ENCODE measurements at regions not wholly inside any gene's neighbourhood (a gene's known extent, or its start where the extent isn't known, plus 50 kb on each side); places are given as distances from the start of the nearest gene placed in this dataset.

DNA sequence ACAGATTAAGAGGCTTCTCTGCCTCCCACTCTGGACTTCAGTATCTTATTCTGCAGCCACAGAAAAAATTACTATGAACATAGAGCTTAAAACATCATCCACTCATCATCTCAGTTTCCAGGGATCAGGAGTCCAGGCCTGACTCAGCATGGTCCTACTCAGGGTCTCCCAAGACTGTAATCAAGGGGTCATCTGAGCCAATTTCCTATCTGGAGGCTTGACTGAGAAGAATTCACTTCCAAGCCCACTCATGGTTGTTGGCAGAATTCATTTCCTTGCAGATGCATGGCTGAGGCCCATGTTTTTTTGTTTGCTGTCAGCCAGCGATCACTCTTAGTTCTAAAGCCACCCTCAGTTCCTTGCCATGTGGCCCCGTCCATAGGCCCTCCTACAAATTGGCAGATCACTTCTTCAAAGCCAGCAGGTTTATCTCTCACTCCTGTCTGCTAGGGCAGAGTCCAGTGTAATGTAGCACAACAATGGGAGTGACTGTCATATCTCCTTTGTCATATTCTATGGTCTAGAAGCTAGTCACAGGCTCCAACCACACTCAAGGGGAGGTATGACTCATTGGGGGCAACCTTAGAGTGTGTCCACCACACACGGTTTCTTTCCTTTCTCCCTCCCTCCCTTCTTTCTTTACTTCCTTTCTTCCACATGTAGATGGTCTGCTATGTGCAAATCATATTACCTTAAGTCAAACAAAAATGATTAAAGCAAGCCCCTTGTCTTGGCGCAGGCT, 251.6 kb downstream of the QDPR start:
- TF ChIP-seq, protein P1, sequence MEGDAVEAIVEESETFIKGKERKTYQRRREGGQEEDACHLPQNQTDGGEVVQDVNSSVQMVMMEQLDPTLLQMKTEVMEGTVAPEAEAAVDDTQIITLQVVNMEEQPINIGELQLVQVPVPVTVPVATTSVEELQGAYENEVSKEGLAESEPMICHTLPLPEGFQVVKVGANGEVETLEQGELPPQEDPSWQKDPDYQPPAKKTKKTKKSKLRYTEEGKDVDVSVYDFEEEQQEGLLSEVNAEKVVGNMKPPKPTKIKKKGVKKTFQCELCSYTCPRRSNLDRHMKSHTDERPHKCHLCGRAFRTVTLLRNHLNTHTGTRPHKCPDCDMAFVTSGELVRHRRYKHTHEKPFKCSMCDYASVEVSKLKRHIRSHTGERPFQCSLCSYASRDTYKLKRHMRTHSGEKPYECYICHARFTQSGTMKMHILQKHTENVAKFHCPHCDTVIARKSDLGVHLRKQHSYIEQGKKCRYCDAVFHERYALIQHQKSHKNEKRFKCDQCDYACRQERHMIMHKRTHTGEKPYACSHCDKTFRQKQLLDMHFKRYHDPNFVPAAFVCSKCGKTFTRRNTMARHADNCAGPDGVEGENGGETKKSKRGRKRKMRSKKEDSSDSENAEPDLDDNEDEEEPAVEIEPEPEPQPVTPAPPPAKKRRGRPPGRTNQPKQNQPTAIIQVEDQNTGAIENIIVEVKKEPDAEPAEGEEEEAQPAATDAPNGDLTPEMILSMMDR (IDR thresholded peaks at IDR 0.05; ENCODE audit: unreplicated experiment), result no peak
- Mint-ChIP-seq H3K4me1 (ENCODE audit: low read depth, unreplicated experiment) (no peaks in the 10 kb centered on the region), H3K27ac (ENCODE audit: unreplicated experiment) (no peak overlapping the region), H3K36me3 (ENCODE audit: insufficient read depth, unreplicated experiment) (no peaks in the 10 kb centered on the region), H3K9me3 (ENCODE audit: low read depth, unreplicated experiment) (peaks cover 2% of the 10 kb centered on the region), H3K27me3 (ENCODE audit: unreplicated experiment) (no peaks in the 10 kb centered on the region), H3K4me3 (ENCODE audit: low read depth, unreplicated experiment) (no peak overlapping the region)
- intact Hi-C loops (cut with micrococcal nuclease; ENCODE audit: unreplicated experiment), result no loop called here
- CTCF ChIA-PET, result no interaction called here
- no TSS peak for BruUV-seq (replicated peaks)
- no peak for DNase-seq

GRCh38 chr4:17258106-17258505, 253.8 kb downstream of the QDPR start:
- no peaks in the 10 kb centered on the region for H3K4me1 Mint-ChIP-seq (ENCODE audit: low read depth, unreplicated experiment)
- no peaks in the 10 kb centered on the region for H3K27me3 Mint-ChIP-seq (ENCODE audit: unreplicated experiment)
- H3K9me3 Mint-ChIP-seq (ENCODE audit: low read depth, unreplicated experiment), result peaks cover 2% of the 10 kb centered on the region
- DNase-seq, result no peak
- BruUV-seq (replicated peaks), result no TSS peak
- intact Hi-C loops (cut with micrococcal nuclease; ENCODE audit: unreplicated experiment), result no loop called here
- CTCF ChIA-PET, result no interaction called here
- TF ChIP-seq, protein P1 (IDR thresholded peaks at IDR 0.05; ENCODE audit: unreplicated experiment), result no peak
- H3K36me3 Mint-ChIP-seq (ENCODE audit: insufficient read depth, unreplicated experiment), result no peaks in the 10 kb centered on the region
- no peak overlapping the region for H3K27ac Mint-ChIP-seq (ENCODE audit: unreplicated experiment)
- H3K4me3 Mint-ChIP-seq (ENCODE audit: low read depth, unreplicated experiment), result no peak overlapping the region

DNA sequence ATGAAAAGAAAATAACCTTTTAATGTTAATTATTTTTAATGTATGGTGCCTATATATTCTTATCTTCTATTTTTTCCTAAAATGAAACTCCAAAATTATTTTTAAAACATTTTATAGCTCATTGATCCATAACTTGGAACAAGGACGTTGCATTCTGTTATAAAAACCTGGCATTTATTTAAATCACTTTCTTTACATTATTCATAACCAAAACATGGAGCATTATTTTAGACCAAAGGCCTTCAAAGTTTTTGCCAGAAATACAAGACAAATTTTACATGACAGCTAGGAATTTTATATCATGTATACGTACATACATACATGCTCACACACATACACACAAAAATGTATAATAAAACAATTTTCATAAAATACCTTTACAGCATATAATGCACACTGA, 259.8 kb downstream of the QDPR start:
- BruUV-seq (replicated peaks), result no TSS peak
- DNase-seq, result no peak
- Mint-ChIP-seq H3K9me3 (ENCODE audit: low read depth, unreplicated experiment) (no peaks in the 10 kb centered on the region), H3K27me3 (ENCODE audit: unreplicated experiment) (no peaks in the 10 kb centered on the region), H3K4me3 (ENCODE audit: low read depth, unreplicated experiment) (no peak overlapping the region), H3K27ac (ENCODE audit: unreplicated experiment) (no peak overlapping the region), H3K4me1 (ENCODE audit: low read depth, unreplicated experiment) (no peaks in the 10 kb centered on the region), H3K36me3 (ENCODE audit: insufficient read depth, unreplicated experiment) (no peaks in the 10 kb centered on the region)
- CTCF ChIA-PET, result no interaction called here
- TF ChIP-seq, protein P1 (IDR thresholded peaks at IDR 0.05; ENCODE audit: unreplicated experiment), result no peak
- intact Hi-C loops (cut with micrococcal nuclease; ENCODE audit: unreplicated experiment), result no loop called here

DNA sequence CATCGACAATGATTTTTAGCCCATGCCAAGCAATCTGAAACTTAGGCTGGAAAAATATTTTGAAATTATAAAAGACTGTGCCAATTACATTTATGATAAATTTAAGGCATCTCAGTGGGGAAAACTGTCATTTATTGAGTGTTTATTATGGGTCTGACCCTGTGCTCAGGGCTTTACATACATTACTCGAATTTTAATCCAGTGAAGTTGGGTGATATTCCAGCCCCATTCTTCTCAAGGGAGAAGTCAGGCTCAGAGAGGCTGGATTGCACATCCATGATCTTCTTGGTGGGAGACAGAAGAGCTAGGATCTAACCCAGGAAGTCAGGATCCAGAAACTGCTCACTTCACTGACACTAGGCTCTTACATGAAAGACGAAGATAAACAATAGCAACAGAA, 260.8 kb downstream of the QDPR start:
- TF ChIP-seq, protein P1 (IDR thresholded peaks at IDR 0.05; ENCODE audit: unreplicated experiment), result no peak
- intact Hi-C loops (cut with micrococcal nuclease; ENCODE audit: unreplicated experiment), result no loop called here
- H3K9me3 Mint-ChIP-seq (ENCODE audit: low read depth, unreplicated experiment), result no peaks in the 10 kb centered on the region
- H3K27ac Mint-ChIP-seq (ENCODE audit: unreplicated experiment), result no peak overlapping the region
- no peaks in the 10 kb centered on the region for H3K36me3 Mint-ChIP-seq (ENCODE audit: insufficient read depth, unreplicated experiment)
- H3K4me3 Mint-ChIP-seq (ENCODE audit: low read depth, unreplicated experiment), result no peak overlapping the region
- no peak for DNase-seq
- BruUV-seq (replicated peaks), result no TSS peak
- CTCF ChIA-PET, result no interaction called here
- H3K4me1 Mint-ChIP-seq (ENCODE audit: low read depth, unreplicated experiment), result no peaks in the 10 kb centered on the region
- no peaks in the 10 kb centered on the region for H3K27me3 Mint-ChIP-seq (ENCODE audit: unreplicated experiment)
